A549 (cell line): ENCODE measurements at regions not wholly inside any gene's neighbourhood (a gene's known extent, or its start where the extent isn't known, plus 50 kb on each side); places are given as distances from the start of the nearest gene placed in this dataset.

ENCODE experiments used
- JUNB ChIP-seq: fragments of >200 bp; sonication (Bioruptor Twin); formaldehyde crosslinking; IDR thresholded peaks from 2 replicates; pipeline ENCODE4 v1.6.1; 2016
- POLR2A ChIP-seq: IDR thresholded peaks from 2 replicates; pipeline ENCODE4 v1.6.1; 2012; ENCODE audit warnings: mild to moderate bottlenecking, low read length
- RAD21 ChIP-seq, 2 experiments: fragments of >200 bp in 1 of 2; sonication (Bioruptor Twin) in 1 of 2; formaldehyde crosslinking in 1 of 2; IDR thresholded peaks in 1 of 2; conservative IDR thresholded peaks in 1 of 2; 2 replicates in 1 of 2; 3 replicates in 1 of 2; pipeline ENCODE4 v1.6.1; 2012 to 2018; ENCODE audit warnings: inconsistent platforms in 1 of 2

GRCh38 chr2:18788592-18788991 is 199.2 kb upstream of the NT5C1B start:
- TF ChIP-seq RAD21 (conservative IDR thresholded peaks at IDR 0.05 in 1 of 2, IDR thresholded peaks at IDR 0.05 in 1 of 2) (no peak), JUNB (no peak), POLR2A (no peak)
